ENCODE measurements at regions not wholly inside any gene's neighbourhood (a gene's known extent, or its start where the extent isn't known, plus 50 kb on each side); places are given as distances from the start of the nearest gene placed in this dataset.

- no peaks in the 10 kb centered on the region for H4K20me1 ChIP-seq (ENCODE audit: insufficient read depth, poor library complexity, severe bottlenecking)
- no peak overlapping the region for H2AFZ ChIP-seq
- no peaks in the 10 kb centered on the region for H3K27me3 ChIP-seq
- H3K4me1 ChIP-seq (ENCODE audit: insufficient read depth): no peaks in the 10 kb centered on the region
- H3K9me3 ChIP-seq (ENCODE audit: low read depth): no peaks in the 10 kb centered on the region
- H3K9me2 ChIP-seq (replicated peaks; ENCODE audit: insufficient read depth): no peaks in the 10 kb centered on the region
- no peaks in the 10 kb centered on the region for H3K79me2 ChIP-seq
- no peak overlapping the region for H3K4me3 ChIP-seq
- H3K4me2 ChIP-seq: no peak overlapping the region
- no peaks in the 10 kb centered on the region for H3K36me3 ChIP-seq (replicated peaks; ENCODE audit: insufficient read depth, low read depth)
- WGBS (ENCODE audit: low lambda C conversion rate, missing lambda C conversion rate): 94% methylated on average over 3 of the region's 3 CpGs
- H3K27ac ChIP-seq: no peak overlapping the region
- DNase-seq (ENCODE audit: low spot score): no peak
- no peak for TF ChIP-seq EZH2phosphoT487 (IDR thresholded peaks at IDR 0.05; ENCODE audit: low read depth, severe bottlenecking, unreplicated experiment)
- no peak for TF ChIP-seq CTCF (IDR thresholded peaks at IDR 0.05; ENCODE audit: poor library complexity)
- TF ChIP-seq EZH2 (IDR thresholded peaks at IDR 0.05; ENCODE audit: borderline replicate concordance): no peak
These were observed 230.8 kb upstream of the CEP162 start for GRCh38 chr6:84458271-84458670.

GRCh38 chr6:84457276-84457675, 229.8 kb upstream of the CEP162 start:
- Histone ChIP-seq H3K4me3 (no peak overlapping the region), H3K27ac (no peak overlapping the region), H3K9me3 (ENCODE audit: low read depth) (no peaks in the 10 kb centered on the region), H3K9me2 (replicated peaks; ENCODE audit: insufficient read depth) (no peaks in the 10 kb centered on the region), H2AFZ (no peak overlapping the region), H3K79me2 (no peaks in the 10 kb centered on the region), H3K4me2 (no peak overlapping the region), H3K27me3 (no peaks in the 10 kb centered on the region), H3K36me3 (replicated peaks; ENCODE audit: insufficient read depth, low read depth) (no peaks in the 10 kb centered on the region), H4K20me1 (ENCODE audit: insufficient read depth, poor library complexity, severe bottlenecking) (no peaks in the 10 kb centered on the region), H3K4me1 (ENCODE audit: insufficient read depth) (no peaks in the 10 kb centered on the region)
- DNase-seq (ENCODE audit: low spot score): no peak
- TF ChIP-seq CTCF (IDR thresholded peaks at IDR 0.05; ENCODE audit: poor library complexity) (no peak), EZH2phosphoT487 (IDR thresholded peaks at IDR 0.05; ENCODE audit: low read depth, severe bottlenecking, unreplicated experiment) (no peak), EZH2 (IDR thresholded peaks at IDR 0.05; ENCODE audit: borderline replicate concordance) (no peak)
- 43% methylated on average over 3 of the region's 3 CpGs for WGBS (ENCODE audit: low lambda C conversion rate, missing lambda C conversion rate)

- H3K4me3 ChIP-seq: no peak overlapping the region
- no peaks in the 10 kb centered on the region for H3K36me3 ChIP-seq (replicated peaks; ENCODE audit: insufficient read depth, low read depth)
- no peaks in the 10 kb centered on the region for H3K9me3 ChIP-seq (ENCODE audit: low read depth)
- H3K27me3 ChIP-seq: no peaks in the 10 kb centered on the region
- H3K4me2 ChIP-seq: no peak overlapping the region
- DNase-seq (ENCODE audit: low spot score): no peak
- H3K27ac ChIP-seq: no peak overlapping the region
- H4K20me1 ChIP-seq (ENCODE audit: insufficient read depth, poor library complexity, severe bottlenecking): no peaks in the 10 kb centered on the region
- no peaks in the 10 kb centered on the region for H3K9me2 ChIP-seq (replicated peaks; ENCODE audit: insufficient read depth)
- 71% methylated on average over 4 of the region's 4 CpGs for WGBS (ENCODE audit: low lambda C conversion rate, missing lambda C conversion rate)
- H2AFZ ChIP-seq: no peak overlapping the region
- TF ChIP-seq EZH2phosphoT487 (IDR thresholded peaks at IDR 0.05; ENCODE audit: low read depth, severe bottlenecking, unreplicated experiment) (no peak), EZH2 (IDR thresholded peaks at IDR 0.05; ENCODE audit: borderline replicate concordance) (no peak), CTCF (IDR thresholded peaks at IDR 0.05; ENCODE audit: poor library complexity) (no peak)
- H3K79me2 ChIP-seq: no peaks in the 10 kb centered on the region
- H3K4me1 ChIP-seq (ENCODE audit: insufficient read depth): no peaks in the 10 kb centered on the region
These were observed 229.4 kb upstream of the CEP162 start for GRCh38 chr6:84456803-84457202.

- H3K27me3 ChIP-seq: no peaks in the 10 kb centered on the region
- no peaks in the 10 kb centered on the region for H3K4me1 ChIP-seq (ENCODE audit: insufficient read depth)
- no peaks in the 10 kb centered on the region for H4K20me1 ChIP-seq (ENCODE audit: insufficient read depth, poor library complexity, severe bottlenecking)
- no peak for DNase-seq (ENCODE audit: low spot score)
- no peak overlapping the region for H3K27ac ChIP-seq
- H3K79me2 ChIP-seq: no peaks in the 10 kb centered on the region
- H3K9me2 ChIP-seq (replicated peaks; ENCODE audit: insufficient read depth): no peaks in the 10 kb centered on the region
- H2AFZ ChIP-seq: no peak overlapping the region
- no peaks in the 10 kb centered on the region for H3K36me3 ChIP-seq (replicated peaks; ENCODE audit: insufficient read depth, low read depth)
- WGBS (ENCODE audit: low lambda C conversion rate, missing lambda C conversion rate): 83% methylated on average over 3 of the region's 3 CpGs
- H3K4me3 ChIP-seq: no peak overlapping the region
- H3K9me3 ChIP-seq (ENCODE audit: low read depth): no peaks in the 10 kb centered on the region
- TF ChIP-seq EZH2 (IDR thresholded peaks at IDR 0.05; ENCODE audit: borderline replicate concordance) (no peak), CTCF (IDR thresholded peaks at IDR 0.05; ENCODE audit: poor library complexity) (no peak), EZH2phosphoT487 (IDR thresholded peaks at IDR 0.05; ENCODE audit: low read depth, severe bottlenecking, unreplicated experiment) (no peak)
- H3K4me2 ChIP-seq: no peak overlapping the region
These were observed 228.1 kb upstream of the CEP162 start for GRCh38 chr6:84455511-84456029.

Data from hepatocyte (in vitro differentiated cells).